ENCODE measurements at regions not wholly inside any gene's neighbourhood (a gene's known extent, or its start where the extent isn't known, plus 50 kb on each side); places are given as distances from the start of the nearest gene placed in this dataset.
"Not testable (repeated sequence)": the region's sequence is repeated elsewhere in the genome, so short reads cannot be mapped to it uniquely, and the experiment has no call there.

DNA sequence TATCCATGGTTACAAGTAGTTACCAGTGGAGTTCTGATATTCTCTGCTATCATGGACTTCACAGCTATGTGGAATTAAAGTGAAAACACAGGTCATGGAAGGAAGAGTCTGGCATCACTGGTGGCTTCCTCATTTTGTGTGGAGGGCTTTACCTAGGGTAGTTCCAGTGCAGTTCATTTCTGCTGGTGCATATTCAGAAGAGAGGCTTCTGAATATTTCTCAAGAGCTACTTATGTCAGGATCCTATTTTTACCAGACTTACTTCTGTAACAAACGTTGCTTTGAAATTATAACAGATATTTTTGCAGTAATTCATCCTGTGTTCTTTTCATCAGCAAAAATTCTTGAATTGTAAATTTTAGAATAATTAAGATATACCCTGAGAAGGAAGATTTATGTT, 236.5 kb upstream of the NPSR1 start:
- Histone ChIP-seq H3K79me2 (ENCODE audit: control insufficient read depth, insufficient read depth, low read length, unreplicated experiment) (no peaks in the 10 kb centered on the region), H3K36me3 (ENCODE audit: insufficient read depth, low read length) (no peaks in the 10 kb centered on the region), H3K4me3 (ENCODE audit: low read depth, low read length) (no peak overlapping the region), H3K27ac (ENCODE audit: low read depth, low read length) (no peak overlapping the region), H2AFZ (ENCODE audit: low read length, unreplicated experiment) (no peak overlapping the region), H3K27me3 (ENCODE audit: insufficient read depth, low read length) (no peaks in the 10 kb centered on the region; the same call in 1 of the 2 replicates), H3K4me1 (ENCODE audit: control insufficient read depth, insufficient read depth, low read length, unreplicated experiment) (peaks cover 17% of the 10 kb centered on the region)

GRCh38 chr7:34425194-34425593, 232.8 kb upstream of the NPSR1 start:
- Histone ChIP-seq H2AFZ (ENCODE audit: low read length, unreplicated experiment) (no peak overlapping the region), H3K79me2 (ENCODE audit: control insufficient read depth, insufficient read depth, low read length, unreplicated experiment) (no peaks in the 10 kb centered on the region), H3K36me3 (ENCODE audit: insufficient read depth, low read length) (no peaks in the 10 kb centered on the region), H3K4me1 (ENCODE audit: control insufficient read depth, insufficient read depth, low read length, unreplicated experiment) (peaks cover 9% of the 10 kb centered on the region), H3K27ac (ENCODE audit: low read depth, low read length) (no peak overlapping the region), H3K27me3 (ENCODE audit: insufficient read depth, low read length) (no peaks in the 10 kb centered on the region; the same call in 1 of the 2 replicates), H3K4me3 (ENCODE audit: low read depth, low read length) (no peak overlapping the region)

- Histone ChIP-seq H3K4me1 (ENCODE audit: control insufficient read depth, insufficient read depth, low read length, unreplicated experiment) (peaks cover 9% of the 10 kb centered on the region), H3K4me3 (ENCODE audit: low read depth, low read length) (no peak overlapping the region), H2AFZ (ENCODE audit: low read length, unreplicated experiment) (no peak overlapping the region), H3K27ac (ENCODE audit: low read depth, low read length) (no peak overlapping the region), H3K36me3 (ENCODE audit: insufficient read depth, low read length) (no peaks in the 10 kb centered on the region), H3K27me3 (ENCODE audit: insufficient read depth, low read length) (no peaks in the 10 kb centered on the region), H3K79me2 (ENCODE audit: control insufficient read depth, insufficient read depth, low read length, unreplicated experiment) (no peaks in the 10 kb centered on the region)
Observed at GRCh38 chr7:34425631-34426384, 232.2 kb upstream of the NPSR1 start.

DNA sequence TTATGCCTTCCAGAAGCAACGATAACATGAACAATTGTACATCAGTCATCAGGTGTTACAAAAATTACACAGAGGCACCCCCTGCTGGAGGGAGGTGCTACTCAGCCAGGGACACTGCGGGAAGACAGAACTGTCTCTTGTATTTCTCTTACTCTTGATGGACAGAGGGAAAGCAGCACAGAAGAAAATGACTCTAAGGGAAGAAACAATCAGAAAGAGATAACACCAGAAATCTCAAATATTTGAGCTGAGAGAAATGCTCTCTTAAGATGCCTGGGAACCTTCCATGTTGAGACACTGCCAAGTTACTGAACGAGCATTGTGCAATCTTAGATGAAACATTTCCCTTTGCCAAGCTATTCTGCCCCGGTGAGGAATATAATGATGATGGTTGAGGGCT, 227.6 kb upstream of the NPSR1 start:
- Histone ChIP-seq H3K79me2 (ENCODE audit: control insufficient read depth, insufficient read depth, low read length, unreplicated experiment) (no peaks in the 10 kb centered on the region), H3K27me3 (ENCODE audit: insufficient read depth, low read length) (no peaks in the 10 kb centered on the region), H3K36me3 (ENCODE audit: insufficient read depth, low read length) (no peaks in the 10 kb centered on the region), H3K27ac (ENCODE audit: low read depth, low read length) (no peak overlapping the region), H3K4me3 (ENCODE audit: low read depth, low read length) (no peak overlapping the region), H3K4me1 (ENCODE audit: control insufficient read depth, insufficient read depth, low read length, unreplicated experiment) (peaks cover 5% of the 10 kb centered on the region), H2AFZ (ENCODE audit: low read length, unreplicated experiment) (no peak overlapping the region)

- Histone ChIP-seq H3K79me2 (ENCODE audit: control insufficient read depth, insufficient read depth, low read length, unreplicated experiment) (no peaks in the 10 kb centered on the region), H3K4me1 (ENCODE audit: control insufficient read depth, insufficient read depth, low read length, unreplicated experiment) (no peaks in the 10 kb centered on the region), H2AFZ (ENCODE audit: low read length, unreplicated experiment) (no peak overlapping the region), H3K4me3 (ENCODE audit: low read depth, low read length) (no peak overlapping the region), H3K27me3 (ENCODE audit: insufficient read depth, low read length) (no peaks in the 10 kb centered on the region), H3K27ac (ENCODE audit: low read depth, low read length) (no peak overlapping the region), H3K36me3 (ENCODE audit: insufficient read depth, low read length) (no peaks in the 10 kb centered on the region)
Observed at GRCh38 chr7:34438436-34438835, 219.6 kb upstream of the NPSR1 start.

DNA sequence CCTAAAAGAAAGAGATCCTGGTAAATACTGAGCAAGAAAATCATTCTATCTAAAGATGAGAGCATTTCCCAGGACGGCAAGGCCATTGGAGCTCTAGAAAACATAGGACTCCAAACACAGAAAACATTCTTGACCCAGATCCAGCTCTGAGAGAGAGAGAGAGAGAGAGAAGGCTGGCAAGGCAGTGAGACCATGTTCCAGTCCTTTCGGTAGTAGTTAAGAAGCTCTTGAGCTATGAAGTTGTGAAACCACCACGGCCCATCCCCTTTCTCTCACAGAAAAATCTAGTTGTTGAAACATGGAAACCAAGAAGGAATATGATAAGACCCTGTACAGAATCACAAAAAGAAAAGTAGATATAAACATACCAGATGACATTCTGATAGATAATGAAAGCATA, 212.4 kb upstream of the NPSR1 start:
- Histone ChIP-seq H2AFZ (ENCODE audit: low read length, unreplicated experiment) (no peak overlapping the region), H3K4me1 (ENCODE audit: control insufficient read depth, insufficient read depth, low read length, unreplicated experiment) (no peaks in the 10 kb centered on the region), H3K4me3 (ENCODE audit: low read depth, low read length) (no peak overlapping the region), H3K36me3 (ENCODE audit: insufficient read depth, low read length) (no peaks in the 10 kb centered on the region), H3K27ac (ENCODE audit: low read depth, low read length) (no peak overlapping the region), H3K79me2 (ENCODE audit: control insufficient read depth, insufficient read depth, low read length, unreplicated experiment) (no peaks in the 10 kb centered on the region), H3K27me3 (ENCODE audit: insufficient read depth, low read length) (no peaks in the 10 kb centered on the region)

- not testable (repeated sequence) for H2AFZ ChIP-seq (ENCODE audit: low read length, unreplicated experiment); H3K79me2 ChIP-seq (ENCODE audit: control insufficient read depth, insufficient read depth, low read length, unreplicated experiment); H3K36me3 ChIP-seq (ENCODE audit: insufficient read depth, low read length); H3K27me3 ChIP-seq (ENCODE audit: insufficient read depth, low read length); H3K27ac ChIP-seq (ENCODE audit: low read depth, low read length); H3K4me3 ChIP-seq (ENCODE audit: low read depth, low read length)
- peaks cover 15% of the 10 kb centered on the region for H3K4me1 ChIP-seq (ENCODE audit: control insufficient read depth, insufficient read depth, low read length, unreplicated experiment)
Observed at GRCh38 chr7:34448531-34448930, 209.5 kb upstream of the NPSR1 start.

- Histone ChIP-seq H2AFZ (ENCODE audit: low read length, unreplicated experiment) (no peak overlapping the region), H3K79me2 (ENCODE audit: control insufficient read depth, insufficient read depth, low read length, unreplicated experiment) (no peaks in the 10 kb centered on the region), H3K27ac (ENCODE audit: low read depth, low read length) (no peak overlapping the region)
Observed at GRCh38 chr7:34449765-34450164, 208.3 kb upstream of the NPSR1 start.

DNA sequence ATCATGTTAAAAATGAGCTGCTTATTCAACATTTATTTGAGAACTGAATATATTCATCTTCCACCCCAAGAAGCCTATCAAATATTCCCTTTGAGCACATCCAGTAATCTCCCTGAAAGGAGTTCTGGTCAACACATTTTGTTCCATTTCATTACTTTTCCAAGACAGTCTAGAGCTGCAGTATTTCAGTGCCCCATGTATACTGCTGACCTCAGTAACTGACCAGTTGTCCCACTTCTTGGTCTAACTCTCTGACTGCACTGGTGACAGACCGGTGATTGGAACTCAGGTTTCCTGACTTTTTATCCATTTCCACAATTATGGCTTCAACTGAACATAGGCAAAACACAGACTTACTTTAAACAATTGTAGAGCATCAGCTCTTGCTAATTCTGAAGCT, 206.8 kb upstream of the NPSR1 start:
- H3K36me3 ChIP-seq (ENCODE audit: insufficient read depth, low read length) = no peaks in the 10 kb centered on the region
- H3K27ac ChIP-seq (ENCODE audit: low read depth, low read length) = peak overlapping the region; percentile 65
- H3K4me1 ChIP-seq (ENCODE audit: control insufficient read depth, insufficient read depth, low read length, unreplicated experiment) = peaks cover 15% of the 10 kb centered on the region
- no peak overlapping the region for H2AFZ ChIP-seq (ENCODE audit: low read length, unreplicated experiment)
- H3K27me3 ChIP-seq (ENCODE audit: insufficient read depth, low read length) = no peaks in the 10 kb centered on the region
- H3K4me3 ChIP-seq (ENCODE audit: low read depth, low read length) = no peak overlapping the region
- H3K79me2 ChIP-seq (ENCODE audit: control insufficient read depth, insufficient read depth, low read length, unreplicated experiment) = no peaks in the 10 kb centered on the region

More at GRCh38 chr7:34449765-34450164, 208.3 kb upstream of the NPSR1 start:
- H3K27me3 ChIP-seq (ENCODE audit: insufficient read depth, low read length) = no peaks in the 10 kb centered on the region
- H3K36me3 ChIP-seq (ENCODE audit: insufficient read depth, low read length) = no peaks in the 10 kb centered on the region
- peaks cover 15% of the 10 kb centered on the region for H3K4me1 ChIP-seq (ENCODE audit: control insufficient read depth, insufficient read depth, low read length, unreplicated experiment)
- no peak overlapping the region for H3K4me3 ChIP-seq (ENCODE audit: low read depth, low read length)

DNA sequence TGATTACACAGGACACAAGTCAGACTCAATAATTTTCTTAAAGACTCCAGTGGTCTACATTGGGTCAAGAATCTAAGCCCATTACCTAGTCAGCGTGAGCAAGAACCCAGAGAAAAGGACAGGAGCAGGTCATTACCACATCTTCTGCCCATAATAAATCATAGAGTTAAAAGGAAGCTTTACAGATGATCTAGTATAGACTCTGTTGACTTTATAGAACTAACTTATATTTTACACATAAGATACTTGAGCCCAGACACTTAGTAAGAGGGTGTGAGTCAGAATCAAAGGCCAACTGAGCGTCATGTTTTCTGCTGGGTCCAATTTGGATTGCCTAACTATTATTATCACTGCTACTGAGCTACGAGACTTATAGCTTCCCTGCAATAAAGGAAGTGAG, 206.1 kb upstream of the NPSR1 start:
- Histone ChIP-seq H3K27me3 (ENCODE audit: insufficient read depth, low read length) (no peaks in the 10 kb centered on the region), H3K4me1 (ENCODE audit: control insufficient read depth, insufficient read depth, low read length, unreplicated experiment) (peaks cover 15% of the 10 kb centered on the region), H2AFZ (ENCODE audit: low read length, unreplicated experiment) (no peak overlapping the region), H3K79me2 (ENCODE audit: control insufficient read depth, insufficient read depth, low read length, unreplicated experiment) (no peaks in the 10 kb centered on the region), H3K36me3 (ENCODE audit: insufficient read depth, low read length) (no peaks in the 10 kb centered on the region), H3K4me3 (ENCODE audit: low read depth, low read length) (no peak overlapping the region), H3K27ac (ENCODE audit: low read depth, low read length) (peak overlapping the region; percentile 65)

- H3K4me1 ChIP-seq (ENCODE audit: control insufficient read depth, insufficient read depth, low read length, unreplicated experiment) = peaks cover 15% of the 10 kb centered on the region
- H3K27me3 ChIP-seq (ENCODE audit: insufficient read depth, low read length) = no peaks in the 10 kb centered on the region
- peak overlapping the region; percentile 65 for H3K27ac ChIP-seq (ENCODE audit: low read depth, low read length)
- no peaks in the 10 kb centered on the region for H3K79me2 ChIP-seq (ENCODE audit: control insufficient read depth, insufficient read depth, low read length, unreplicated experiment)
- H2AFZ ChIP-seq (ENCODE audit: low read length, unreplicated experiment) = no peak overlapping the region
- 0 out of 2 replicates have a peak overlapping the region, but pooled peaks have one; percentile 7 for H3K4me3 ChIP-seq (ENCODE audit: low read depth, low read length)
- H3K36me3 ChIP-seq (ENCODE audit: insufficient read depth, low read length) = no peaks in the 10 kb centered on the region
Observed at GRCh38 chr7:34452363-34452762, 205.7 kb upstream of the NPSR1 start.

Data from ACC112 (cell line).